ENCODE measurements at regions not wholly inside any gene's neighbourhood (a gene's known extent, or its start where the extent isn't known, plus 50 kb on each side); places are given as distances from the start of the nearest gene placed in this dataset.

DNA sequence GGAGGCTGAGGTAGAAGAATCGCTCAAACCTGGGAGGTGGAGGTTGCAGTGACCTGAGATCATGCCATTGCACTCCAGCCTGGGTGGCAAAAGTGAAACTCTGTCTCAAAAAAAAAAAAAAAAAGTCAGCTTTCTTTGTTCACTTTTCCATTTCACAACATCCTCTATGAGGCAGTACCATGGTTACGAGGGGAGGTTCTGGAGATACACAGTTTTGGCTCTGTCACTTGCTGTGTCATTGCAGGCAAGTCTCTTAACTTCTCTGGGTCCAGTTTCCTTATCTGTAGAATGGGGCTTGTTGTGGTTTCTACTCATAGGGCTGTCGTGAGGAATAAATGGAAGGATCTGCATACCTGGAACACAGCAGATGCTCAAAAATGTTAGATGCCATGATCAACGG is 75.6 kb upstream of the SLC24A4 start:
- Histone ChIP-seq H3K27me3 (ENCODE audit: control insufficient read depth in 2 of 2, insufficient read depth in 2 of 2, low read length in 2 of 2) (peaks cover 0 to 3% of the 10 kb centered on the region in 2 donors), H3K27ac (ENCODE audit: low read depth in 1 of 2, low read length in 2 of 2) (peak overlapping the region; percentile 90 to 97), H3K9ac (ENCODE audit: insufficient read depth, low read length, poor library complexity, severe bottlenecking) (peak overlapping the region; percentile 42), H4K20me1 (ENCODE audit: insufficient read depth, low read length) (no peaks in the 10 kb centered on the region), H3K4me3 (replicated peaks in 1 of 3; ENCODE audit: low read depth in 2 of 3, low read length in 3 of 3) (peak overlapping the region in 1 of 3 experiments; percentile 28), H3K4me2 (replicated peaks; ENCODE audit: extremely low read depth, low read length, poor library complexity, severe bottlenecking) (peak overlapping the region; percentile 18), H3K36me3 (replicated peaks in 1 of 2; ENCODE audit: control insufficient read depth in 1 of 2, insufficient read depth in 2 of 2, low read length in 2 of 2) (no peaks in the 10 kb centered on the region), H3K79me2 (ENCODE audit: insufficient read depth, low read length) (no peaks in the 10 kb centered on the region), H2AFZ (ENCODE audit: insufficient read depth, low read depth, low read length, poor library complexity, severe bottlenecking) (no peak overlapping the region), H3K4me1 (ENCODE audit: control insufficient read depth in 1 of 2, insufficient read depth in 2 of 2, low read length in 2 of 2) (peaks cover 41 to 59% of the 10 kb centered on the region in 2 donors), H3K9me3 (replicated peaks in 1 of 2; ENCODE audit: control insufficient read depth in 1 of 2, insufficient read depth in 1 of 2, low read length in 2 of 2) (peaks cover 8 to 23% of the 10 kb centered on the region in 2 donors)
- intact Hi-C loops (cut with micrococcal nuclease), result no loop called here
- TF ChIP-seq, protein P1, sequence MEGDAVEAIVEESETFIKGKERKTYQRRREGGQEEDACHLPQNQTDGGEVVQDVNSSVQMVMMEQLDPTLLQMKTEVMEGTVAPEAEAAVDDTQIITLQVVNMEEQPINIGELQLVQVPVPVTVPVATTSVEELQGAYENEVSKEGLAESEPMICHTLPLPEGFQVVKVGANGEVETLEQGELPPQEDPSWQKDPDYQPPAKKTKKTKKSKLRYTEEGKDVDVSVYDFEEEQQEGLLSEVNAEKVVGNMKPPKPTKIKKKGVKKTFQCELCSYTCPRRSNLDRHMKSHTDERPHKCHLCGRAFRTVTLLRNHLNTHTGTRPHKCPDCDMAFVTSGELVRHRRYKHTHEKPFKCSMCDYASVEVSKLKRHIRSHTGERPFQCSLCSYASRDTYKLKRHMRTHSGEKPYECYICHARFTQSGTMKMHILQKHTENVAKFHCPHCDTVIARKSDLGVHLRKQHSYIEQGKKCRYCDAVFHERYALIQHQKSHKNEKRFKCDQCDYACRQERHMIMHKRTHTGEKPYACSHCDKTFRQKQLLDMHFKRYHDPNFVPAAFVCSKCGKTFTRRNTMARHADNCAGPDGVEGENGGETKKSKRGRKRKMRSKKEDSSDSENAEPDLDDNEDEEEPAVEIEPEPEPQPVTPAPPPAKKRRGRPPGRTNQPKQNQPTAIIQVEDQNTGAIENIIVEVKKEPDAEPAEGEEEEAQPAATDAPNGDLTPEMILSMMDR (IDR thresholded peaks at IDR 0.05), result no peak
- peak overlapping the region in 1 of 2 donors; percentile 39 for H3K4me3 Mint-ChIP-seq
- peaks cover 6 to 15% (median 10%) of the 10 kb centered on the region in 3 donors for H3K27me3 Mint-ChIP-seq (ENCODE audit: low read depth in 3 of 3)
- peaks cover 49% of the 10 kb centered on the region for H3K4me1 Mint-ChIP-seq
- peaks cover 2 to 3% of the 10 kb centered on the region in 2 donors for H3K36me3 Mint-ChIP-seq
- H3K9me3 Mint-ChIP-seq, result peaks cover 4 to 28% (median 22%) of the 10 kb centered on the region in 7 donors
- peak overlapping the region; percentile 94 to 99 (median 99) for H3K27ac Mint-ChIP-seq
- 33% methylated on average over 2 of the region's 4 CpGs for WGBS (ENCODE audit: insufficient coverage)
- DNase-seq, result peak; percentile 89 to 96 (median 94)

DNA sequence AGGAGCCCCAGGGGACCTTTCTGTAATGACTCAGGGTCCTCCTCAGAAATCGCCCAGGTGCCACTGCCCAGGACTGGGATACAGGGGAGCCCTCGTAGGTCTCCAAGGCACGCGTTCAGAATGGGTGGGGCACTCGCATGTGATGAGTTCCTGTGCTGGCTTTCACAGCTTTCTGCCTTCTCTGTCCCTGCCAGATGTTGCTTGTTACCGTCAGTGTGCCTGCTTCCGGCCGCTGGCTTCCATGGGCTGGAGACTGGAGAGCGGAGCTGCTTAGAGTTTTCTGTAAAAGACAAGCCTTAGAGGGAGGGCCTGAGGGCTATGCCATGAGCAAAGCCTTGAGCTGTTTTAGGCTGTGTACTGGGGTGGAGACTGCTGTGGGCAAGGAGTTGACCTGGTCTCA is 75.0 kb upstream of the SLC24A4 start:
- H3K9me3 Mint-ChIP-seq, result peaks cover 4 to 28% (median 22%) of the 10 kb centered on the region in 7 donors

More for the DNA sequence above, 75.0 kb upstream of the SLC24A4 start:
- Histone ChIP-seq H4K20me1 (ENCODE audit: insufficient read depth, low read length) (no peaks in the 10 kb centered on the region), H3K27me3 (ENCODE audit: control insufficient read depth in 2 of 2, insufficient read depth in 2 of 2, low read length in 2 of 2) (peaks cover 0 to 9% of the 10 kb centered on the region in 2 donors), H3K36me3 (replicated peaks in 1 of 2; ENCODE audit: control insufficient read depth in 1 of 2, insufficient read depth in 2 of 2, low read length in 2 of 2) (no peaks in the 10 kb centered on the region), H3K9ac (ENCODE audit: insufficient read depth, low read length, poor library complexity, severe bottlenecking) (peak overlapping the region; percentile 42), H3K4me2 (replicated peaks; ENCODE audit: extremely low read depth, low read length, poor library complexity, severe bottlenecking) (peak overlapping the region; percentile 10), H3K4me1 (ENCODE audit: control insufficient read depth in 1 of 2, insufficient read depth in 2 of 2, low read length in 2 of 2) (peaks cover 36 to 54% of the 10 kb centered on the region in 2 donors), H3K9me3 (replicated peaks in 1 of 2; ENCODE audit: control insufficient read depth in 1 of 2, insufficient read depth in 1 of 2, low read length in 2 of 2) (peaks cover 8 to 23% of the 10 kb centered on the region in 2 donors), H3K79me2 (ENCODE audit: insufficient read depth, low read length) (no peaks in the 10 kb centered on the region), H2AFZ (ENCODE audit: insufficient read depth, low read depth, low read length, poor library complexity, severe bottlenecking) (no peak overlapping the region), H3K4me3 (replicated peaks in 1 of 3; ENCODE audit: low read depth in 2 of 3, low read length in 3 of 3) (peak overlapping the region in 1 of 3 experiments; percentile 28), H3K27ac (ENCODE audit: low read depth in 1 of 2, low read length in 2 of 2) (peak overlapping the region; percentile 90 to 97)
- intact Hi-C loops (cut with micrococcal nuclease), result no loop called here
- H3K4me3 Mint-ChIP-seq, result no peak overlapping the region
- H3K27me3 Mint-ChIP-seq (ENCODE audit: low read depth in 3 of 3), result peaks cover 12 to 18% (median 15%) of the 10 kb centered on the region in 3 donors
- DNase-seq, result peak in 2 of 3 donors; percentile 18 to 44
- peaks cover 46% of the 10 kb centered on the region for H3K4me1 Mint-ChIP-seq
- peak overlapping the region; percentile 94 to 99 (median 99) for H3K27ac Mint-ChIP-seq
- H3K36me3 Mint-ChIP-seq, result peaks cover 2 to 3% of the 10 kb centered on the region in 2 donors
- TF ChIP-seq, protein P1 (IDR thresholded peaks at IDR 0.05), result no peak
- WGBS (ENCODE audit: insufficient coverage), result 48% methylated on average over 9 of the region's 9 CpGs
